ENCODE measurements at regions not wholly inside any gene's neighbourhood (a gene's known extent, or its start where the extent isn't known, plus 50 kb on each side); places are given as distances from the start of the nearest gene placed in this dataset.

DNA sequence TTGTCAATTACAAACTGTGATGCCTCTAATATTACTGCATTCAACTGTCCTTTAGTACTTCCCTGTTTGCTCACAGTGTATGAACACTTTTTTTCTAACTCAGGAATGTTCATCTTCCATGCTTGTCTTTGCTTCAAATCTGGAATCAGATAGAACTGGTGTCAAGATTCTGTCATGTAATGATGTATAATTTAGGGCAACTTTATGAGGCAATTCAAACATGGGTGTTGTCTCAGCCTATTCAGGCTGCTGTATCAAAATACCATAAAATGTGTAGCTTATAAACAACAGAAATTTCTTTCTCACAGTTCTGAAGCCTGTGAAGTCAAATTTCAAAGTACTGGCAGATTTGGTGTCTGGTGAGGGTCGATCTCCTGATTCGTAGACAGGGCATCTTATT lies 1012.9 kb downstream of the RAB28 start:
- TF ChIP-seq, protein P1, sequence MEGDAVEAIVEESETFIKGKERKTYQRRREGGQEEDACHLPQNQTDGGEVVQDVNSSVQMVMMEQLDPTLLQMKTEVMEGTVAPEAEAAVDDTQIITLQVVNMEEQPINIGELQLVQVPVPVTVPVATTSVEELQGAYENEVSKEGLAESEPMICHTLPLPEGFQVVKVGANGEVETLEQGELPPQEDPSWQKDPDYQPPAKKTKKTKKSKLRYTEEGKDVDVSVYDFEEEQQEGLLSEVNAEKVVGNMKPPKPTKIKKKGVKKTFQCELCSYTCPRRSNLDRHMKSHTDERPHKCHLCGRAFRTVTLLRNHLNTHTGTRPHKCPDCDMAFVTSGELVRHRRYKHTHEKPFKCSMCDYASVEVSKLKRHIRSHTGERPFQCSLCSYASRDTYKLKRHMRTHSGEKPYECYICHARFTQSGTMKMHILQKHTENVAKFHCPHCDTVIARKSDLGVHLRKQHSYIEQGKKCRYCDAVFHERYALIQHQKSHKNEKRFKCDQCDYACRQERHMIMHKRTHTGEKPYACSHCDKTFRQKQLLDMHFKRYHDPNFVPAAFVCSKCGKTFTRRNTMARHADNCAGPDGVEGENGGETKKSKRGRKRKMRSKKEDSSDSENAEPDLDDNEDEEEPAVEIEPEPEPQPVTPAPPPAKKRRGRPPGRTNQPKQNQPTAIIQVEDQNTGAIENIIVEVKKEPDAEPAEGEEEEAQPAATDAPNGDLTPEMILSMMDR (IDR thresholded peaks at IDR 0.05), result no peak
- no peak for TF ChIP-seq POLR2A (IDR thresholded peaks at IDR 0.05)
